ENCODE measurements at regions not wholly inside any gene's neighbourhood (a gene's known extent, or its start where the extent isn't known, plus 50 kb on each side); places are given as distances from the start of the nearest gene placed in this dataset.

DNA sequence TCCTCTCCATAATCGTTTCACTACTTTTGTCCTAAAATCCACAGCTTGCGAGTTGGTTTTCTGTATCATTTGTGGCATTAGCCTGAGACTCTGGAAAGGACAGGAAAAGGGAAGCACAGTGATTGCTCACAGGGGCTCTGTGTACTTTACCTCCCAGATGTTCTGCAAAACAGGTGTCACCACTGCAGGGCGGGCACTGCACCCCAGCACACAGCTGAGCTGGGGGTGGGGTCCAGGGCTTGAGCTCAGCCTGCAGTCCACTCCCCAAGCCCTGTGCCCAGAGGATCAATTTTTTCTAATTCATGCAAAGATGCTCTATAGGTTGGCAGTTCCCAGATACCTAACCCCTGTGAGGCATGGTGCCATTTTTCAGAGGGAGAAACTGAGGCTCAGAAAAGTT is 119.4 kb upstream of the GLI2 start:
- TF ChIP-seq, protein P1, sequence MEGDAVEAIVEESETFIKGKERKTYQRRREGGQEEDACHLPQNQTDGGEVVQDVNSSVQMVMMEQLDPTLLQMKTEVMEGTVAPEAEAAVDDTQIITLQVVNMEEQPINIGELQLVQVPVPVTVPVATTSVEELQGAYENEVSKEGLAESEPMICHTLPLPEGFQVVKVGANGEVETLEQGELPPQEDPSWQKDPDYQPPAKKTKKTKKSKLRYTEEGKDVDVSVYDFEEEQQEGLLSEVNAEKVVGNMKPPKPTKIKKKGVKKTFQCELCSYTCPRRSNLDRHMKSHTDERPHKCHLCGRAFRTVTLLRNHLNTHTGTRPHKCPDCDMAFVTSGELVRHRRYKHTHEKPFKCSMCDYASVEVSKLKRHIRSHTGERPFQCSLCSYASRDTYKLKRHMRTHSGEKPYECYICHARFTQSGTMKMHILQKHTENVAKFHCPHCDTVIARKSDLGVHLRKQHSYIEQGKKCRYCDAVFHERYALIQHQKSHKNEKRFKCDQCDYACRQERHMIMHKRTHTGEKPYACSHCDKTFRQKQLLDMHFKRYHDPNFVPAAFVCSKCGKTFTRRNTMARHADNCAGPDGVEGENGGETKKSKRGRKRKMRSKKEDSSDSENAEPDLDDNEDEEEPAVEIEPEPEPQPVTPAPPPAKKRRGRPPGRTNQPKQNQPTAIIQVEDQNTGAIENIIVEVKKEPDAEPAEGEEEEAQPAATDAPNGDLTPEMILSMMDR (IDR thresholded peaks at IDR 0.05 in 4 of 5, conservative IDR thresholded peaks at IDR 0.05 in 1 of 5) = no peak
- no peak for TF ChIP-seq POLR2A (IDR thresholded peaks at IDR 0.05)
